Smooth muscle cell (in vitro differentiated cells): ENCODE measurements at regions not wholly inside any gene's neighbourhood (a gene's known extent, or its start where the extent isn't known, plus 50 kb on each side); places are given as distances from the start of the nearest gene placed in this dataset.

Source experiments
- DNase-seq: peaks from one replicate; lab custom pipeline; 2025; ENCODE audit not compliant: unreplicated experiment; lab: John Stamatoyannopoulos, UW
- H2AFZ ChIP-seq: fragments of 200-600 bp; sonication (generic); 2 replicates; pipeline ENCODE4 v1.6.0; 2016; ENCODE audit warnings: antibody characterized with exemption, low read depth, mild to moderate bottlenecking
- H3F3A ChIP-seq: fragments of 200-600 bp; sonication (generic); 2 replicates; pipeline ENCODE4 v1.6.0; 2017; ENCODE audit warnings: antibody characterized with exemption, low read depth
- H3K27ac ChIP-seq: fragments of 200-600 bp; sonication (generic); 2 replicates; pipeline ENCODE4 v1.5.1; 2016; ENCODE audit warnings: low read depth, mild to moderate bottlenecking
- H3K27me3 ChIP-seq: fragments of 200-600 bp; sonication (generic); 2 replicates; pipeline ENCODE4 v1.6.1; 2016; ENCODE audit warnings: low read depth, mild to moderate bottlenecking
- H3K36me3 ChIP-seq: fragments of 200-600 bp; sonication (generic); 2 replicates; pipeline ENCODE4 v1.5.1; 2016; ENCODE audit warnings: low read depth
- H3K4me1 ChIP-seq: fragments of 200-600 bp; sonication (generic); 2 replicates; pipeline ENCODE4 v1.5.1; 2016; ENCODE audit warnings: low read depth
- H3K4me2 ChIP-seq: fragments of 200-600 bp; sonication (generic); 2 replicates; pipeline ENCODE4 v1.6.0; 2016; ENCODE audit warnings: mild to moderate bottlenecking
- H3K4me3 ChIP-seq: fragments of 200-600 bp; sonication (generic); 2 replicates; pipeline ENCODE4 v1.5.1; 2016; ENCODE audit warnings: mild to moderate bottlenecking
- H3K79me2 ChIP-seq: fragments of 200-600 bp; sonication (generic); 2 replicates; pipeline ENCODE4 v1.6.0; 2016; ENCODE audit warnings: low read depth, mild to moderate bottlenecking
- H3K9ac ChIP-seq: fragments of 200-600 bp; sonication (generic); 2 replicates; pipeline ENCODE4 v1.6.0; 2016; ENCODE audit warnings: low read depth
- H3K9me3 ChIP-seq: fragments of 200-600 bp; sonication (generic); replicated peaks from 2 replicates; pipeline ENCODE4 v1.5.1; 2016; ENCODE audit warnings: low read depth
- H4K20me1 ChIP-seq: fragments of 200-600 bp; sonication (generic); 2 replicates; pipeline ENCODE4 v1.6.0; 2016; ENCODE audit warnings: low read depth
- WGBS: methylation state at CpG from one replicate; pipeline ENCODE4 v1.1.7; 2016; ENCODE audit warnings: low lambda C conversion rate; 5-methylcytosine and 5-hydroxymethylcytosine counted together
- TF ChIP-seq, protein P1 (sequence below): fragments of 200-600 bp; sonication (generic); IDR thresholded peaks from 2 replicates; pipeline ENCODE4 v1.5.1; 2017; ENCODE audit warnings: borderline replicate concordance, mild to moderate bottlenecking, antibody characterized with exemption; ENCODE audit not compliant: insufficient read depth, poor library complexity, severe bottlenecking

DNA sequence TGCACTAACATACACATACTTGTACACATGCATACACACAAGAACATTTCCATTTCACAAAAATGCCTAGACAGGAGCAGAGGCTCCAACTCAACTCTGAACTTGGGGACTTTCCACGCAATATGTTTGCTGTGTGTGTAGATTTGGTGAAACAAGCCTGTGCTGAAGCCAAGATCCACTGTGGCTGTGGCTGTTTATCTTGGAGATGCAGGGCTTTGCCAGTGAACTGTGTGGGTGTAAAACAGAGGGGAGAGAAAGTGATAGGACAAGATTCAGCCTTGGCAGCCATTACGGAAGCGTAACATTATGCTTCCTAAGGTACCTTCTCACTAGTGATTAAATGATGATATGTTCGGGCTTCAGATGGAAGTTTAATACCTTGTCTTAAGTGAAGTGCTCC, 73.2 kb upstream of the MBNL2 start:
- no peak overlapping the region for H2AFZ ChIP-seq
- no peak overlapping the region for H3K9ac ChIP-seq
- no peaks in the 10 kb centered on the region for H3K36me3 ChIP-seq
- no peak overlapping the region for H3K27ac ChIP-seq
- WGBS: 78% methylated on average over 4 of the region's 4 CpGs
- no peaks in the 10 kb centered on the region for H3K79me2 ChIP-seq
- H3K4me2 ChIP-seq: no peak overlapping the region
- H3K27me3 ChIP-seq: no peaks in the 10 kb centered on the region
- no peaks in the 10 kb centered on the region for H3F3A ChIP-seq
- no peak overlapping the region for H3K4me3 ChIP-seq
- H3K4me1 ChIP-seq: no peaks in the 10 kb centered on the region
- no peaks in the 10 kb centered on the region for H3K9me3 ChIP-seq
- H4K20me1 ChIP-seq: no peaks in the 10 kb centered on the region
- TF ChIP-seq, protein P1, sequence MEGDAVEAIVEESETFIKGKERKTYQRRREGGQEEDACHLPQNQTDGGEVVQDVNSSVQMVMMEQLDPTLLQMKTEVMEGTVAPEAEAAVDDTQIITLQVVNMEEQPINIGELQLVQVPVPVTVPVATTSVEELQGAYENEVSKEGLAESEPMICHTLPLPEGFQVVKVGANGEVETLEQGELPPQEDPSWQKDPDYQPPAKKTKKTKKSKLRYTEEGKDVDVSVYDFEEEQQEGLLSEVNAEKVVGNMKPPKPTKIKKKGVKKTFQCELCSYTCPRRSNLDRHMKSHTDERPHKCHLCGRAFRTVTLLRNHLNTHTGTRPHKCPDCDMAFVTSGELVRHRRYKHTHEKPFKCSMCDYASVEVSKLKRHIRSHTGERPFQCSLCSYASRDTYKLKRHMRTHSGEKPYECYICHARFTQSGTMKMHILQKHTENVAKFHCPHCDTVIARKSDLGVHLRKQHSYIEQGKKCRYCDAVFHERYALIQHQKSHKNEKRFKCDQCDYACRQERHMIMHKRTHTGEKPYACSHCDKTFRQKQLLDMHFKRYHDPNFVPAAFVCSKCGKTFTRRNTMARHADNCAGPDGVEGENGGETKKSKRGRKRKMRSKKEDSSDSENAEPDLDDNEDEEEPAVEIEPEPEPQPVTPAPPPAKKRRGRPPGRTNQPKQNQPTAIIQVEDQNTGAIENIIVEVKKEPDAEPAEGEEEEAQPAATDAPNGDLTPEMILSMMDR: no peak
- no peak for DNase-seq

DNA sequence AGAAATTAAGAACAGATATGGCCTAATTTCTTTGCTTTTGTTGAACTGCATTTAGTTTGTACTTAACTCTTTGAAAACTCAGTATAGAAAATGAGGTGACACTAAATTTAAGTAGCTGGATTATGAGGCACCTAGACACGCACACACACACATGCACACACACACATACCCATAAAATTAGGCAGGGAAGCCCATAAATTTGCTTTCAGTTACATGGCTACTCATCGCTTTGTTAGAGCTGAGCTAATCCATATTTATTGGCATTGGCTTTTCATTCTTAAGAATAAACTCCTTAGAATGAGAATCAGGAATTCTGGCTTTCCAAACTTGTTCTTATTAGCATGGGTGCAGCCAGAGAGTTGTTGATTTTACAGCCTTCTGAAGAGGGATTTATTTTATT, 61.7 kb upstream of the MBNL2 start:
- 89% methylated on average over 2 of the region's 2 CpGs for WGBS
- TF ChIP-seq, protein P1: no peak
- no peaks in the 10 kb centered on the region for H3F3A ChIP-seq
- no peaks in the 10 kb centered on the region for H3K9me3 ChIP-seq
- H4K20me1 ChIP-seq: no peaks in the 10 kb centered on the region
- no peak overlapping the region for H3K4me3 ChIP-seq
- DNase-seq: no peak
- H3K9ac ChIP-seq: no peak overlapping the region
- H3K79me2 ChIP-seq: no peaks in the 10 kb centered on the region
- no peak overlapping the region for H2AFZ ChIP-seq
- no peaks in the 10 kb centered on the region for H3K27me3 ChIP-seq
- no peak overlapping the region for H3K4me2 ChIP-seq
- no peak overlapping the region for H3K27ac ChIP-seq
- no peaks in the 10 kb centered on the region for H3K4me1 ChIP-seq
- no peaks in the 10 kb centered on the region for H3K36me3 ChIP-seq

DNA sequence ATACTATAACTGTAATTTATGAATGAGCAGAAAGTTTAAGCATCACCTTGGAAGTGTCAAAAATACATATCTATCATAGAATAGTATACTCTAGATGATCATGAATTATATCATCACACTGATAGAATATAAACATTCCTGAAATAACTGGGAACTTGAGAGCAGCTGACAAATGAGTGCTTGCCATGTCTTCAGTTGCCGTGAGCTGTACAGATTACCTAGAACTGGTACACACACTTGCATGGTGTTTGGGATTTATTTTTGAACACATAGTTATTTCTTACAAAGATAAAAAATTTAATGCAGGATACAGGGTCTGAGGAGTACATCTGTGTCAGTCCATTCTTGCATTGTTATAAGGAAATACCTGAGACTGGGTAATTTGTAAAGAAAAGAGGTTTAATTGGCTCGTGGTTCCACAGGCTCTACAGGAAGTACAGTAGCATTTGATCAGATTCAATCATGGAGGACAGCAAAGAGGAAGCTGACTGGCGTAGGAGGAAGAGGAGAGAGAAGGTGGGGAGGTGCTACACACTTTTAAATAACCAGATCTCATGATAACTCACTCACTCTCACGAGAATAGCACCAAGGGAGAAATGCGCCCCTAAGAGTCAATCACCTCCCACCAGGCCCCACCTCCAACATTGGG, 60.4 kb upstream of the MBNL2 start:
- no peak overlapping the region for H3K4me2 ChIP-seq
- no peak for DNase-seq
- WGBS: 93% methylated on average over 5 of the region's 5 CpGs
- no peak overlapping the region for H3K9ac ChIP-seq
- no peaks in the 10 kb centered on the region for H3K79me2 ChIP-seq
- TF ChIP-seq, protein P1: no peak
- H3K27ac ChIP-seq: no peak overlapping the region
- no peaks in the 10 kb centered on the region for H3F3A ChIP-seq
- no peaks in the 10 kb centered on the region for H4K20me1 ChIP-seq
- no peaks in the 10 kb centered on the region for H3K9me3 ChIP-seq
- H2AFZ ChIP-seq: no peak overlapping the region
- H3K27me3 ChIP-seq: no peaks in the 10 kb centered on the region
- H3K4me3 ChIP-seq: no peak overlapping the region
- H3K36me3 ChIP-seq: no peaks in the 10 kb centered on the region
- H3K4me1 ChIP-seq: no peaks in the 10 kb centered on the region
